AG09309 (cell line): ENCODE measurements at regions not wholly inside any gene's neighbourhood (a gene's known extent, or its start where the extent isn't known, plus 50 kb on each side); places are given as distances from the start of the nearest gene placed in this dataset.

Source experiments
- DNase-seq: peaks from one replicate; pipeline ENCODE4 v3.0.0-alpha.2; 2010; ENCODE audit warnings: low read depth
- H3K4me3 ChIP-seq: 2 replicates; pipeline ENCODE4 v1.5.1; 2011; ENCODE audit warnings: mild to moderate bottlenecking, low read depth, low read length, moderate library complexity; ENCODE audit not compliant: control insufficient read depth
- TF ChIP-seq, protein P1 (sequence below): IDR thresholded peaks from 2 replicates; pipeline ENCODE4 v1.5.1; 2011; ENCODE audit warnings: mild to moderate bottlenecking, low read depth, low read length, inconsistent platforms; ENCODE audit not compliant: insufficient read depth, control insufficient read depth; ENCODE audit errors: missing control alignments

DNA sequence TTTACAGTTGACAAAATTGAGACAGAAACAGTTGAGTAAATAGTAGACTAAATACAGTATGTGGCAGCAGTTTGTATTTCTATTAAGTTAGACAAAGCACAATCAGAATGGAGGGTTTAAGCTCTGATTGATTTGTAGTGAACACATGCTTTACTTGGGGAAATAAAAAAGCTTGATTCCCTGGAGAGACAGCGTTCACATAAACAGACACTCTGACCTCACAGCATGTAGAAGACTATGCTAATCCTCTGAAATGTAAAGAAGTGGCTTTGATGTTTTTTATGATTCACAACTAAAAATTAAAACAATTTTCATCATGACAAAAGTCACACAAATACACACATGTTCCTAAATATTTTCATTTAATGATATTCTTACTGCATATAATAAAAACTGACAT is 126.9 kb upstream of the FAM83B start:
- DNase-seq: no peak
- TF ChIP-seq, protein P1, sequence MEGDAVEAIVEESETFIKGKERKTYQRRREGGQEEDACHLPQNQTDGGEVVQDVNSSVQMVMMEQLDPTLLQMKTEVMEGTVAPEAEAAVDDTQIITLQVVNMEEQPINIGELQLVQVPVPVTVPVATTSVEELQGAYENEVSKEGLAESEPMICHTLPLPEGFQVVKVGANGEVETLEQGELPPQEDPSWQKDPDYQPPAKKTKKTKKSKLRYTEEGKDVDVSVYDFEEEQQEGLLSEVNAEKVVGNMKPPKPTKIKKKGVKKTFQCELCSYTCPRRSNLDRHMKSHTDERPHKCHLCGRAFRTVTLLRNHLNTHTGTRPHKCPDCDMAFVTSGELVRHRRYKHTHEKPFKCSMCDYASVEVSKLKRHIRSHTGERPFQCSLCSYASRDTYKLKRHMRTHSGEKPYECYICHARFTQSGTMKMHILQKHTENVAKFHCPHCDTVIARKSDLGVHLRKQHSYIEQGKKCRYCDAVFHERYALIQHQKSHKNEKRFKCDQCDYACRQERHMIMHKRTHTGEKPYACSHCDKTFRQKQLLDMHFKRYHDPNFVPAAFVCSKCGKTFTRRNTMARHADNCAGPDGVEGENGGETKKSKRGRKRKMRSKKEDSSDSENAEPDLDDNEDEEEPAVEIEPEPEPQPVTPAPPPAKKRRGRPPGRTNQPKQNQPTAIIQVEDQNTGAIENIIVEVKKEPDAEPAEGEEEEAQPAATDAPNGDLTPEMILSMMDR: no peak
- H3K4me3 ChIP-seq: no peak overlapping the region

DNA sequence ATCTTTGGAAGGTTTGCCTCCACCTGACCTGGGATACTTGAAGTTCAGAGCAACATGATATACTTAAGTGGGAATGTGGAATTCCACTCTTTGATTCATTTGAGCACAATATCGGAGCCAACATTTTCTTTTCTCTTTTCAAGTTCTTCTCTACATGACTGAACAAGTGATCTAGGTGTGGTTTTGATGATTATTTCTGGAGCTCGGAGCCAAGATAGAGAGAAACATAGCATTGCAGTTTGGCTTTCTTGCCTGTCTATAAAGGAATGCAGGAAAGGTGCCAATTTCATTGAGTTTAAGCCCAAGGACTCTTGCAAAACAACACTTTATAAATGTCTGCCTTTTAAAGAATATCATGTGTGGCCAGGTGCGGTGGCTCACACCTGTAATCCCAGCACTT is 124.2 kb upstream of the FAM83B start:
- DNase-seq: no peak
- TF ChIP-seq, protein P1: no peak
- H3K4me3 ChIP-seq: no peak overlapping the region

DNA sequence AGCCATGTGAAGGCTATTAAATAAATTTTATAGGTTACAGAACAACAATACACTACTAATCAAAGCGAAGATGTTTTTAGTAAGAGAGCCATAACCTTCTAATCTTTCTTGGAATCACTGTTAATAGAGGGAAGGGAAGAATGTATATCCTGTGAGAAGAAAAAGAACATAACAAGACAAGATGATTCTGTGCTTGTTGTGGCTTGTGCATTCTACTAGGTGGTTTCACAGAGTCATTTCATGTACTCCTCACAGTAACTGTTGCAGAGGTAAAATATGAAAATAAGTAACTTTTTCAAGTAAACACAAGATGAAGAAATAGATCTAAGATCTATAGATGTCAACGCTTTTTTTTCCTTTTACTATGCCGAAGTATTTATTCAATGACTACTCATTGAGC is 116.9 kb upstream of the FAM83B start:
- H3K4me3 ChIP-seq: no peak overlapping the region
- TF ChIP-seq, protein P1: no peak
- no peak for DNase-seq

- TF ChIP-seq, protein P1: no peak
- DNase-seq: no peak
- H3K4me3 ChIP-seq: no peak overlapping the region
Observed at GRCh38 chr6:54730767-54731630, 115.6 kb upstream of the FAM83B start.

DNA sequence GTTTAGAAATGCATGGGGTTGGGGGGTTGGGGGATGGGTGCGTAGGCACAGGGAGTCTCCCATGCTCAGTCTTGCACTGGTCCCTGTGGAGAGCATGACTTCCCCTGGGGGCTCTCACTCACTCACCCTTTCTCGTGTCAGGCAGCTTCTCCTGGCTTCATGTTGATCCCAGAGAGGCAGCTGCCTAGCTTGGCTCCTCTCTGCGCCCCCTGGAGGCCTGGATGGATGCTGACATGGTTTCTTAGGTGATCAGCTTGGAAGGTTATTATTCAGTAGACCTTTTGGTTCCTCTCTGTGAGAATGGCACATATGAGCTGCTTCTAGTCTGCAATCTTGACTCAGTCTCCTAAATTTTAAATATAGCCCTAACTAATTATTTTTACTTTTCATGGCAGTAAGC is 109.3 kb upstream of the FAM83B start:
- no peak for DNase-seq
- no peak overlapping the region for H3K4me3 ChIP-seq
- TF ChIP-seq, protein P1: peak; percentile 17

DNA sequence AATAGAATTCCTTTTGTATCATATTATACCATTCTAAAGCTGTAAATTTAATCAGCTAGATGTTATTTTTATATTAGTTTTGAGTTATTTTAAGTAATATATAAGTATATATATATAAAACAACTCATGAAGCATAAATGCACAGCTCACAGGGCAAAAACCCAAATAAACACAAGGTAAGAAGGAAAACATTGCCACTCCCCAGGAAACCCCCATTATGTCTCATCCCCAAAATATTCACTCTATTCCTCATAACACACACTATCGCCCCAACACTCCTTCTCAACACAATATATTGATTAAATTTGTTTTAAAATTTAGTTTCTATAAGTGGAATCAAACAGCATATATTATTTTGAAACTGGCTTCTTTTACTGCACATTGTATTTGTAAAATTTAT is 98.6 kb upstream of the FAM83B start:
- H3K4me3 ChIP-seq: no peak overlapping the region
- no peak for DNase-seq
- TF ChIP-seq, protein P1: no peak

- no peak overlapping the region for H3K4me3 ChIP-seq
- TF ChIP-seq, protein P1: no peak
- DNase-seq: no peak
Observed at GRCh38 chr6:54754406-54754805, 92.2 kb upstream of the FAM83B start.
